K562 (cell line): ENCODE measurements at regions not wholly inside any gene's neighbourhood (a gene's known extent, or its start where the extent isn't known, plus 50 kb on each side); places are given as distances from the start of the nearest gene placed in this dataset.

Experiments used
- CREB1 ChIP-seq, 2 experiments: sonication (generic) in 1 of 2; formaldehyde crosslinking in 1 of 2; IDR thresholded peaks; 2 replicates each; pipeline versions ENCODE4 v1.6.1 to v1.8.0; 2012 to 2022; ENCODE audit warnings: inconsistent platforms in 1 of 2, mild to moderate bottlenecking in 1 of 2, missing genetic modification reagents in 1 of 2, moderate library complexity in 1 of 2
- TBP ChIP-seq: optimal IDR thresholded peaks from 2 replicates; pipeline ENCODE3; 2011; ENCODE audit warnings: low read depth, low read length, improper control_type of control experiment
- TEAD1 ChIP-seq, 2 experiments: fragments of 450-650 bp in 1 of 2; sonication (generic) in 1 of 2; formaldehyde crosslinking; IDR thresholded peaks; 2 replicates each; pipeline versions ENCODE4 v1.4.0 to v1.8.0; 2020 to 2022; ENCODE audit warnings: mild to moderate bottlenecking in 2 of 2, missing genetic modification reagents in 1 of 2
- TF ChIP-seq, protein P1 (sequence below), 2 experiments: IDR thresholded peaks; 2 replicates each; pipeline ENCODE4 v1.6.1; 2012; ENCODE audit warnings: improper control_type of control experiment in 2 of 2, low read depth in 2 of 2, low read length in 2 of 2, borderline replicate concordance in 1 of 2

- TF ChIP-seq TBP (no peak), CREB1 (IDR thresholded peaks at IDR 0.05) (no peak), CREB1 (CRISPR knock-in tag; IDR thresholded peaks at IDR 0.05) (no peak), TEAD1 (CRISPR knock-in tag; IDR thresholded peaks at IDR 0.05) (no peak)
- TF ChIP-seq, protein P1, sequence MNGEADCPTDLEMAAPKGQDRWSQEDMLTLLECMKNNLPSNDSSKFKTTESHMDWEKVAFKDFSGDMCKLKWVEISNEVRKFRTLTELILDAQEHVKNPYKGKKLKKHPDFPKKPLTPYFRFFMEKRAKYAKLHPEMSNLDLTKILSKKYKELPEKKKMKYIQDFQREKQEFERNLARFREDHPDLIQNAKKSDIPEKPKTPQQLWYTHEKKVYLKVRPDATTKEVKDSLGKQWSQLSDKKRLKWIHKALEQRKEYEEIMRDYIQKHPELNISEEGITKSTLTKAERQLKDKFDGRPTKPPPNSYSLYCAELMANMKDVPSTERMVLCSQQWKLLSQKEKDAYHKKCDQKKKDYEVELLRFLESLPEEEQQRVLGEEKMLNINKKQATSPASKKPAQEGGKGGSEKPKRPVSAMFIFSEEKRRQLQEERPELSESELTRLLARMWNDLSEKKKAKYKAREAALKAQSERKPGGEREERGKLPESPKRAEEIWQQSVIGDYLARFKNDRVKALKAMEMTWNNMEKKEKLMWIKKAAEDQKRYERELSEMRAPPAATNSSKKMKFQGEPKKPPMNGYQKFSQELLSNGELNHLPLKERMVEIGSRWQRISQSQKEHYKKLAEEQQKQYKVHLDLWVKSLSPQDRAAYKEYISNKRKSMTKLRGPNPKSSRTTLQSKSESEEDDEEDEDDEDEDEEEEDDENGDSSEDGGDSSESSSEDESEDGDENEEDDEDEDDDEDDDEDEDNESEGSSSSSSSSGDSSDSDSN (IDR thresholded peaks at IDR 0.05; ENCODE audit: borderline replicate concordance in 1 of 2, low read depth in 2 of 2, low read length in 2 of 2): no peak
Observed at GRCh38 chr10:124205432-124205831, 112.0 kb upstream of the CHST15 start.
